SW 1271 (cell line): ENCODE measurements at regions not wholly inside any gene's neighbourhood (a gene's known extent, or its start where the extent isn't known, plus 50 kb on each side); places are given as distances from the start of the nearest gene placed in this dataset.

Experiments used
- DNase-seq, 2 experiments: peaks; one replicate each; lab custom pipeline; 2025; lab: John Stamatoyannopoulos, UW

DNA sequence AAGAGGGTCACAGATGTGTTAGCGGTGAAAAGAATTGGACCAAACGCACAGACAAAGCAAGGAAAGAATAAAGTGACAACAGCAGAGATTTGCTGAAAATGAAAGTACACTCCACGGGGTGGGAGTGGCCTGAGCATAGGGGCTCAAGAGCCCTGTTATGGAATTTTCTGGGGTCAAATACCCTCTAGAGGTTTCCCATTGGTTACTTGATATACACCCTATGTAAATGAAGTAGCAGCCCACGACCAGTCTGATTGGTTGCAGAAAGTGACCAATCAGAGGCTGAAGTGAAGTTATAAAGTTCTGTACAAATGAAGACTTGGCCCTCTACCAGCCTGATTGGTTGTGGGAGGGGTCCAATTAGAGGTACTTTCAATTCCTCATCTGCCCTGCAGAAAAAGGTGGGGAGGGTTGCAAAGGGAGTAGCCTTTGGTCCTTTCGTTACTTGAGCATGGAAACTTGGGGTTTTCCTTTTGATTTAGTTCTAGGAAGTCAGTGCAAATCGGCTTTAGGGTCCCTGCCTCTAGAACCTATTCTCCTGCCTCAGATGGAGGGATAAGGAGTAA lies 125.6 kb upstream of the PRPS1L1 start:
- no peak for DNase-seq

DNA sequence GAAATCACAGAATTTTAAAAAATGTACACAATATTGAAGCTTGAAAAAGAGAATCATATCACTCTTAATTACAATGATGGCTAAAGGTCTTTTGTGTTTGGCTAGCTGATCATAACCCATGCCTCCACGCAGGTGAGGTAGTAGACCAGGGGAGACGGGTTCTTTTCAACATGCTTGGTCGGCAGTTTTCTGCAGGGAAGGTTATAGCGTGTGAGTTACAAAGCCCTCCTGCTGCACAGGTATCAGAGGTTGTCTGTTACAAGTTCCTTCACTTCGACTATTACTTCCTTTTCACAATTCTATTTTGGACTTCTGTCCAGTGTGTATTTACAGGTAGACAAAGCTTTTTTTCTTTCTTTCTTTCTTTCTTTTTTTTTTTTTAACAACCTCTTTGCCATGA lies 127.1 kb upstream of the PRPS1L1 start:
- no peak for DNase-seq

DNA sequence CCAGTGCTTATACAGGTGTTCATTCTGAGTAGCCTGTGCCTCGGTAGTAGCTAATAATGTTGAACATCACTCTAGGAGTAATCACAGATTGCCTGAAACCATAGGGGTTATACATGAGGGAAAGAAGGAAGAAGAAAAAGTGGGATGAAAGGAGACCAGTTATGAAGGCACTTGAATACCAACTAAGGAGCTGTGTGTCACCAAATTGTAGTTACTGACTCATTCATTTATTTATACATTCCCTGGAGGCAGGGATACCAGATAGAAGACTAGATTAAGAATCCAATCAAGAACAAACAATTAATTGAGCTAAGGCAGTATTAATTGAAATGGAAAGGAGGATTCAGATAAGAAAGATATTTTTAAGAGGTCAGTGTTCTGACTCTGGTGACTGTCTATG lies 129.6 kb upstream of the PRPS1L1 start:
- no peak for DNase-seq

DNA sequence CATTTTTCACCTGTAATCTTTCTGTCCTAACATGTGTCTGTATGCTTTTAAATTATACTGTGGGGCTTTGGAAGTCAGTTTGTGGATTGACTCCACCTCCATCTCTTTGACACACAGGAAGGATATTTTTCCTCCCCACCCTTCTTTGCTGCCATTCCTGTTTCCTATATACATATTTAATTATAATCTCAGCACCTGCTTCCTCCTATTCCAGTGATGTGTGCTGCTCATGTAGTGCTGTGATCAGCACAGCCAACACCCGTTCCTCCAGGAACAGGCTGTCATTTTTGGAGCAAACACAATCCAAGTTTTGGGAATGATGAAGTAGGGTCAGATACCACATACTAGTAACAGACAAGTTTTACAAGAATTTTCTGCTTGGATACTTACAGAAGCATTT lies 135.0 kb upstream of the PRPS1L1 start:
- DNase-seq = no peak

DNA sequence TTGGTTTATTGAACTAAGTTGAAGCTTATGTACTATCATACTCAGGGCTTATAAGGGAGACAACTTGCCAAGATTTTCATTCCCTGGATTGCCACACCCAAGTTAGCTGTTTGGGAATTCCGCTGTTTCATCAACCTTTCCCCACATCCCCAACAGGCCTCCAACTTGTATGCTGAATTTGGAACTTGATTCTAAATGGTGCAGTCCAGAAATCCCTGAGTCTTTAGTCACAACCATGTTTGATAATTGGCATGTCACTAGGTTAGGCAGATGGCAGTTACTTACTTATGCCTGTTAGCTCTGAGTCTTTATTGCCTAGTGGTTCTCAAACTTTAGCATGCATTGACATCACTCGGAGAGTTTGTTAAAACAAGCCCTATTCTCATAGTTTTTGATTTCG lies 135.4 kb upstream of the PRPS1L1 start:
- DNase-seq = no peak

DNA sequence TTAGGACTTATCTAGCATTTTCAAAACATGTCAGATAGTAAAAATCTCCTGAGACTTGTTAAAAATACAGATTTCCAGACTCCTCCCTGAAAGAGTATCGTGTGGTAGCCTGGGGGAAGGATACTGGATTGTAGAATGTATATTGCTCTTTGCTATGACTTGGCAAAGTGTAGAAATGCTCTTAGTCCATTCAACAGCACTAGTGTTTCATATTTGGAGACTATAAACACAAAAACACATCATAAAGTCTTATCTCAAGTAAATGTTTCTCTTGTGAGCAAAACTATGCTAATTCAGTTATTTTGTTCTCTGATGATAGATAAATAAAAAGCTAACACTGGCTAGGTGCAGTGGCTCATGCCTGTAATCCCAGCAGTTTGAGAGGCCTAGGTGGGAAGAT lies 137.5 kb upstream of the PRPS1L1 start:
- no peak for DNase-seq

DNA sequence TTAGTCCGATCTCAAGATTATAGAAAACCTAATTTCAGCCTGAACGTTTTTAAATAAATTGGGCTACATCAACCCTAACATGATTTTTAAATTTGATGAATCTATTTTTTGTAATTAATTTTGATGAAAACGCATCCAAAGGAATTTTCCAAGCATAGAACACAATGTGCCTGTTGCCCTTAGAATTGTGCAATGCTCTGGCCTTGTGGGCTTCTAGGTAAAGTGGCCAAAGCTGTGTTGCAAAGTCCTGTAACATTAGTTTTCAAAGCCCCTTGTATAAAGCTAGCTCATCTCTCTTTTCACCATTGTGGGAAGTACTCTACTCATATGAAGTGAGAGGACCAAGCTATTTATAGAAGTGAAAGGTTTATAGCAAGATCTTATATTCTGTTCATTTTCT lies 138.4 kb upstream of the PRPS1L1 start:
- no peak for DNase-seq

DNA sequence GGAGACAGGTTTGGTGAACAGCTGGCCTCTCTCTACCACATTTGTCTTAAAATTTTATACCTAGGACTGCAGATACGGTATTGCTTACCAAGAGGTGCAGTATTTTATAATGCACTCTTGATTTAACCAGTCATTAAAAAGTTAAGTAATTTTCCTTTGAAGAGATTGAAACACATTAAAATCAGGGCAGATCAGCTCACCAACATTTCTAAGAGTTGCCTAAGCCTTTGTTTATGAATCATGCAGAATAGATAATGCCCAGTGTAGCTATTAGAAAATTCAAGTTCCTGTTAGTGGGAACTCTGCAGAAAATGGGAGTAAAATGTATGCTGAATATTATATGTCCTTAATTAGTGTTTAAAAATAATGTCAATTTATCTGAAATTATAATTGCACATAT lies 140.2 kb upstream of the PRPS1L1 start:
- DNase-seq = no peak

DNA sequence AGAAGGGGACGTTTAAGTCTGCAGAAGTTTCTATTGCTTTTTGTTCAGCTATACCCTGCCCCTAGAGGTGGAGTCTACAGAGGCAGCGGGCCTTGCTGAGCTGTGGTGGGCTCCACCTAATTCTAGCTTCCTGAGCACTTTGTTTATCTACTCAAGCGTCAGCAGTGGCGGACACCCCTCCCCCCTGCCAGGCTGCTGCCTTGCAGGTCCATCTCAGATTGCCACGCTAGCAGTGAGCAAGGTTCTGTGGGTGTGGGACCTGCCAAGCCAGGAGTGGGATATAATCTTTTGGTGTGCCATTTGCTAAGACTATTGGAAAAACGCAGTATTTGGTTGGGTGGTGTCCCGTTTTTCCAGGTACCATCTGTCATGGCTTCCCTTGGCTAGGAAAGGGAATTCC lies 147.3 kb upstream of the PRPS1L1 start:
- DNase-seq = no peak

DNA sequence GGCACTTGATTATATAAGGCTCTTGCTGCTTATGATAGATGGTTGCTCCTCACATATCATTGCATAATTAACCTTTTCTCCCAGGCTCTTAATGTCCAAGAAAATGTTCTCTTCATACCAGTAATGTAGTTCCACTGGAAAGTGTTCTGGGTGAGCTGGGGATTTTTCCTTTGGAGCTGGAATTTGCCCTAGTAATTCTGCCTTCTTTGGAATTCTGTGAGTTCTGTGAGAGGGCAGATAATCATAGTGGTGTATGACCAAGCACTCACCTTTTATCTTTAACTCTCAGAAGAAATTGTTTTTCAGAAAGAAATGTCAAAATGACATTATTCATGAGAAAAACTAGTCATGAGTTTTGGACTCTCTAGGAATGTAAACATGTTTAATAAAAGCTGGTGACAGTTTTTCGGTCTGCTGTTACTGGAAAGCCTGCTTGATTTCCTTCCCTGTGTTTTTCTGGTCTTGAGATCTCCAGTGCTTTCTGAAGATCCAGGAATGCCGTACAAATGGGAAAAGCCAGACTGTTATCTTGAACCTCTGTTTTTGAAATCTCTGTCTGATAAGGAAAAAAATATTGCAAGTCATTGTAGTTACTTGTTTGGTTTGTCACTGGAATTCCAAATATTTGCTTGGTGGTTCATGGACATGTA lies 148.3 kb upstream of the PRPS1L1 start:
- DNase-seq = no peak

DNA sequence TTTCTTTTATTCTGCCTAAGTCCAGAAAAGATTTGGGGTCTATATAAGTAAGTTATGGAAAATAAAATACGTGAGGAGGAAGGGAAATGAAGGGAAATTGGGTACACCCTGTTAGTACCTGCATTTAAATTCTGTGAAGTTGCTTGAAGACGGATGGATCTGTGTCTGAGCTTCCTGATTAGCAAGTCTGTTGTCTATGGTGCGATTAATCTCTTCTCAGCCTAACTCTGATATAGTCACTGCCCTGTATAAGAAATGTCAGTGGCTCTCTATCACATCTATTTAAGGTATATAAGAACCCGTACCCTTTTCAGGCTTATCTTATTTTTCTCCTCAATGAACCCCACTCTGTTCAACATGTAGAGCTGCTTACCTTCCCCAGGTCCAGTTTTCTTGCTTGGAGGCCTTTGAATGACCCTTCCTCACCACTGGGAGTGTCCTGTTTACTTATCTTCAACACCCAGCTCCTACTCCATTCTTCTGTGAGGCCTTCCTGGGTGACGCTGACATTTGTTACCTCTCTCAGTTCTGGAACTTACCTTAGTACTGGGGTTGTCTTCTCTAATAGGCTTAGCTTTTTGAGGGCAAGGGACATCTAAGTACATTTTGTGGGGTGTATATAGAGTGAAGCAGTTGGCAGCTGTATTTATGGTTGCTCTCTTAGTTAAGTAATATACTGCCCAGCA lies 149.6 kb upstream of the PRPS1L1 start:
- DNase-seq = no peak

DNA sequence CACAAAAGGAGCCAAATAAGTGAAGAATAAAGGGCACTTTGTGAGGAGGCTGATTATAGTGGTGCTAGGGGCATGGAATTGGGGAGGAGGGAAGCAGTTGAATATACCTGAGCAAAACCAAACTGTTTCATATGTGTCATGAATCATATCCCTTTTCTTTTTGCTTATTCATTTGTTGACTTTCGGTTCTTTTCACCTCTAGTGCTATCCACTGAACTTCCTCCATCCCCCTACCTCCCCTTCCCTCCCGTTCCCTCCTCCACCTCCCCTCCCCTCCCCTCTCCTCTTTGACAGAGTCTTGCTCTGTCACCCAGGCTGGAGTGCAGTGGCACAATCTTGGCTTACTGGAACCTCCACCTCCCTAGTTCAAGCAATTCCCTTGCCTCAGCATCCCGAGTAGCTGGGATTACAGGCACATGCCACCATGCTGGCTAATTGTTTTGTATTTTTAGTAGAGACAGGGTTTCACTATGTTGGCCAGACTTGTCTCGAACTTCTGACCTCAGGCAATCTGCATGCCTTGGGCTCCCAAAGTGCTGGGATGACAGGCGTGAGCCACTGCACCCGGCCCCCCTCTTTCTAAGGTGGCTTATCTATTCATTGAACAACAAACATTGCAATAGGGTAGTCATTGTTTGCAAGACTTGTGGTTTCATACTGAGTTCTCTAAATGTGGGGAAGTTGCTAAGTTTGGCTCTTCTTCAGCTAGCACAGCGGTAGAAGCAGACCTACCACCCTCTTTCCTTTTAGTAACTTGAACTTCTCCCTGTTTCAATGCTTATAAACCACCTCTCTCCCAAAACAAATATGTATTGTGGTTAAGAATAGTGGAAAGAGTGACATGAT lies 150.4 kb upstream of the PRPS1L1 start:
- no peak for DNase-seq

DNA sequence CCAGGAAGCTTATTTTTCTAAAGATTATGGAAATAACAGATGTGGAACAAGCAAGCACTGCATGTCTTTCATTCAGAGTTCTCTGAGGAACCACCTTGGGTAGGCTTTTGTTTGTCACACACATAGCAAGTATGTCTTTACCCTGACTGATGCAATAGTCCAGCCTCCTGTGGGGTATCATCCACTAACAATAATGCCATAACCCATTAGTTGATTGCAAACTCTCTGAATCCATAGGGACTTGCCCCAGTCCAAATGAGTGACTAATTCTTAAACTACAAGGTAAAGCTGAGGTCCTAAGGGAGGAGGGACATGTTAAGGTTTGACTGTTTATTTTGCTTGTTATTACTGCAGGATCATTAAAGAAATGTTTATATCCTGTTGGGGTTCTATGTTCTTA lies 151.4 kb upstream of the PRPS1L1 start:
- DNase-seq = no peak

DNA sequence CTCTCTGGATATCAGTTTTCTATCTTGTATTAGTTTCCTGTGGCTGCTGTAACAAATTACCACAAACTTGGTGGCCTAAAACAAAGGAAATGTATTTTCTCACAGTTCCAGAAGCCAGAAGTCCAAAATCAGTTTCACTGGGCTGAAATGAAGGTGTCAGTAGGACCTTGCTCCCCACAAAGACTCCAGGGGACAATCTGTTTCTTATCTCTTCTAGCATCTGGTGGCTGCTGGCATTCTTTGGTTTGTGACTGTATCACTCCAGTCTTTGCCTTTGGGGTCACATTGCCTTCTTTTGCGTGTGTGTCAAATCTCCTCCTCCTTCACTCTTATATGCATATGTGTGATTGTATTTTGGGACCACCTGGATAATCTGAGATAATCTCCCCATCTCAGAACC lies 153.0 kb upstream of the PRPS1L1 start:
- no peak for DNase-seq

DNA sequence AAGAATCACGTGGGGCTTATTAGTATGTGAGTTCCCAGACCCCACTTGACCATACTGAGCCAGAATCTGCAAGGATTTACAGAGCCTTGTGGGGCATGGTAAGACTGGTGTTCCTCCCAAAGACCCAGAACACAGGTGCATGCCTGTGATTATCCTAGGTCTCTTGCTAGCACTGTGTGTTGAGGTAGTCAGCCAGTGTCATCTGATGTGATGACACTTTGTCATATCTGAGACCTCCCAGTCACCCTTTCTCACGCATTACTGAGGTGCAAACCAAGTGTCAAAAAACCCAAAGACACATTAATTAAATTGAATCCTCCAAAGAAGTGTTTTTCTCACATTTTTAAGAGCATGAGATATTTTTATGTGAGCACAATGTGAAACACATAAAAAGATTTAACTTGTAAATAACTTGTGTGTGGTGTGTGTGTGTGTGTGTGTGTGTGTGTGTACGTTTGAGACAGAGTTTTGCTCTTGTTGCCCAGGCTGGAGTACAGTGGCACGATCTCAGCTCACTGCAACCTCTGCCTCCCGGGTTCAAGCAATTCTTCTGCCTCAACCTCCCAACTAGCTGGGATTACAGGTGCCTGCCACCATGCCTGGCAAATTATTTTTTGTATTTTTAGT lies 162.0 kb upstream of the PRPS1L1 start:
- DNase-seq = no peak

DNA sequence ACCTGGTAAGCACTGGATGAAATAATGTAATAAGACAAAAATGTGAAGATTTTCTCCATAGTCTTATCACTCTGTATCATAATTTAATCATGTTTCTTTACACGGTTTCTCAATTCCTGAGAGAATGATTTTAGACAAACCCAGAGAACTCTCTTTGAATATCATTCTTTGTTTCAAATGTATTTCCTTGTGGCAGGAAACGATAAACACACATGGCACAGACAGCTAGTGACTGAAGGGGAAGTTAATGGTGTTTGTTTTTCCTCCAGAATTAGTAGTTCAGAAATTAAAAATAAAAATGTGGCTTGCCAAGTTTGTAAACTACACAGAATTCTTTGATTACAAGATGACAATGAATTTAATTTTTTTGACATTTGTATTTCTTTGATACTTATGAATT lies 163.7 kb upstream of the PRPS1L1 start:
- no peak for DNase-seq

DNA sequence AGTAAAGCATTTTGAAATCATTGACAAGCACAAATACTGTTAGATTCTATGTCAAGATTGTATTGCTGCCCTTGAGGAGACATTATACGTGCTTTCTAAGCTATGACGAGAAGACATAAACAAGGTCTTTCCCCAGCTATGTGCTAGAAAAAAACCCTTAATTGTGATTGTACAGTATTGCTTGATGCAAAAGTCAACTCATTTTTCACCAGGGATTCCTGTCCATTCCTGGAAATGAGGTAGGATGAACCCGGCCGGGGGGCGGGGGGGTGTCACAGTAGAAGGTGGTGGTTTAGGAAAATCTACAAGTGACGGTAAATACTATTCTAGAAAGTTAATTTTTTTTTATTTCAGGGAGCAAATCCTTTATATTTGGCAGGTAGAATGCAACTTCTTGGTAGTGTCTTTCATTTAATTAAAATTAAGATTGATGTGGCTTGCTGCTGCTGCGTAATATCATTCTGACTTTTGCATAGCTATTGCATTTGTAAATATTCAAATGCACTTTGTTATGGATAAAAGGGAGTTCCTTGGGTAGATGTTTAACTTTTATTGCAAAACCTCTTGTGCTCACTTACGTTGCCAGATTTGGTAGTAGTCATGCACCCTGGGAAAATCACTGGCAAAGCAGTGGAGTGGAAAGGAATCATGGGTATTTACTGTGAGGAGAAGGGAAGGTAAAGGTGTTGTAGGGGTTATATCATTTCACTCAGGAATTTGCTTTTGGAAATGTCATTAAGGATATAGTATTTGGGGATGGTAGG lies 164.4 kb upstream of the PRPS1L1 start:
- DNase-seq = no peak

DNA sequence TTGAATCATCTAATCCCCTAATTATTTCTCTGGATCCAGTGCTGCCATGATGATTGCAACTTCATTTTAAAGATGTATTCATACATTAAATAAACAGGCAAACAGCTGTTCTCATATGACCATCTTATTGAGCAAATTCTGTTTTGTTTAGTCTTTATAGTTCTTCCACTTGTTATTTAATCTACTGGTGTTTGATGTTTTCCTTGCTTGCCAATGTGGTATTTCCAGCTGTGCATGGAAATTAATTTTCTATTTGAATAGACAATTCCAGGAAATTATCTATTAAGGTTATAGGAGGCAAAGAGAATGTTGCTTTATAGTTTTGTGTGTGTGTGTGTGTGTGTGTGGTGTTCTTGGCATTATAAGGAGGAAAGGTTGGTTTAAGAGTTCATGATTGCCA lies 167.0 kb upstream of the PRPS1L1 start:
- DNase-seq = no peak

DNA sequence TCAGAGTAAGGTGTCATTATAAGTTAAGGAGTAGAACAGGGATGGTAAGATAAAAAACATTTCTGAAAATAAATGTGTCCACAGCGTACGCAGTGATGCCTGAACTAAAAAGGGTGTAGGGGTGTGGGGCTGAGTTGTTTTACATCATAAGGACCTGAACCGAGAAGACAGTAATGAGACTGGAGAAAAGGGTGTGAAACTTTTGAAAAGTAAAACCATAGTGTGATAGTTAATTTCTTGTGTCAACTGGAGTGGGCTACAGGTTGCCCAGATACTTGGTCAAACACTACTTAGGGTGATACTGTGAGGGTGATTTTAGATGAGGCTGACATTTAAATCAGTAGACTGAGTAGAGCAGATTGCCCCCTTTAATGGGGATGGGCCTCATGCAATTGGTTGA lies 169.0 kb upstream of the PRPS1L1 start:
- no peak for DNase-seq

DNA sequence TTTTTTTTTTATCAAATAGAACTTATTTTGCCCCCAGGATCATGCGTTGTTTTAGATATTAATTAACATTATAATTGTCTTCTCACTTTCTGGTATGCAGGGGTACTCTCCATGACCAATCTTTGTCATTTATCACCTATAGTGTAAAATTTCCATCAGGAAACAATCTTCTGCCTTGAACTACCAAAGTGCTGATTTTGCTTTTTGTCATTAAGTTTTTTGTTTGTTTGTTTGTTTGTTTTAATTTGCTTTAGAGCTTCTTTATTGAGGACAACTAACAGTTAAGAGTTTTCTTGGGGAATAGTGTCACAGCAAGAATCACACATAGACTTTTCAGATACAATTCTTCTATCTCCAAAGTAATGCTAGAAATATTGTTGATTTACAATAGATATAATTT lies 171.2 kb upstream of the PRPS1L1 start:
- no peak for DNase-seq

DNA sequence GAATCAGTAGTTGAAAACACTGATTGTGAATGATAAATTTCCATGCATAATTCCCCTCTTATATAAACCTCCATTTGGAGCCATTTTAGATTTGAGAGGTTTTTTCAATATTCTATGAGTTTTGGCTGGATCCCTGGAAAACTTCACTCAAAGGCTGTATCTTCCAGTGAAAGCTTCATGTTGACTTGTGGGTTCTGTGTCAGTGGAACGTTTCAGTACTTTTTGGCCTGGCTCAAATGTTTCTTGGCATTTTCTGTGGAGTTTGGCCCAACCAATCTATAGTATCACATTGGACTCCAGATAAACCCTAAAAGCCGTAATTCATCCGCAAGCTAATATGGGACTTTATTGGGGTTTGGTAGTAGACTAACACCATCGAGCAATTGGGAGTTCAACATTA lies 172.6 kb upstream of the PRPS1L1 start:
- DNase-seq = no peak

DNA sequence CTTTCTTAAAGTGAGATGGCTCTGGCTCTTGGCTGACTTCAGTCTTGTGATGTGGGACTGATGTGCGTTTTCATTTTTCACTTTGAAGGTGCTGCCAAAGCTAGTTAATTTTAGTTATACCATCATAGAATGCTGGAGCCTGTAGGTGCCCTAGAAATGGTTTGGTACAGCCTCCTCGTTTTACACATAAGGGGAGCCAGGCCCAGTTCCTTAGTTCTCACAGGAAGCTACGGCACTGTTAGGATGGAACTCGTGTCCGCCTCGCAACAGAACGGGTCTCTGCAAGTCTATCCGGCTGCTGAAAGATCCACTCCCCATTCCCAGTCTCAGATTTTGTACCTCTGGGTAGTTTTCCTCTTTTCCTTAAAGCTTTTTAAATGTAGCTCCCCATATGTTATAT lies 173.2 kb upstream of the PRPS1L1 start:
- no peak for DNase-seq
